ENCODE measurements at regions not wholly inside any gene's neighbourhood (a gene's known extent, or its start where the extent isn't known, plus 50 kb on each side); places are given as distances from the start of the nearest gene placed in this dataset.

DNA sequence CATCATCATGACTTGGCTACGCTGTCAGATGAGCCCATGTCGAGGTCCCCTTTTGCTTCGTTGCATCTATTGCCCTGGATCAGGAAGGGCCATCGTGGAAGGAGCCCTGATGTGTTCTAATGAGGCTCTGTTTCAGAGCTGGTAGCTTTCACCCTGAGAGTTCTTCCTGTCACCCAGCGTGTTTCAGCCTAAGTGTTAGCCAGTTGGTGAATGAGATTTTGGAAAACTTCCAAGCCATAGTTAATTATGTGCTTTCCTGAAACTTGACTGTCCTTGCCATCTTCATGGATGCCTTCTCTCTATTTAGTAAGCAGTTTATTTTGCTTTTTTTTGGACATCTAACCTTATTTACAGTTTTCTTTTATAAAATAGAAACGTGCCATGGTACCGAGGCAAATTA, 1695.4 kb upstream of the WWC1 start:
- no peaks in the 10 kb centered on the region for H3K9me3 Mint-ChIP-seq
- H3K27ac Mint-ChIP-seq, result no peak overlapping the region
- Histone ChIP-seq H3K36me3 (ENCODE audit: control insufficient read depth, insufficient read depth, low read length) (no peaks in the 10 kb centered on the region), H3K4me3 (ENCODE audit: low read length) (no peak overlapping the region), H3K9me3 (ENCODE audit: control insufficient read depth, low read length) (no peaks in the 10 kb centered on the region), H3K9ac (ENCODE audit: extremely low read depth, low read length, poor library complexity, severe bottlenecking) (no peak overlapping the region), H3K27ac (ENCODE audit: low read depth, low read length) (no peak overlapping the region), H3K4me1 (ENCODE audit: control insufficient read depth, insufficient read depth, low read length) (peaks cover 12% of the 10 kb centered on the region), H3K27me3 (ENCODE audit: control insufficient read depth, insufficient read depth, low read length, poor library complexity, severe bottlenecking) (no peaks in the 10 kb centered on the region)
- 90 to 95% methylated on average over 5 to 7 of the region's 7 CpGs for WGBS, 2 experiments (ENCODE audit: insufficient coverage in 1 of 2, insufficient read length in 1 of 2)
- H3K4me3 Mint-ChIP-seq, result no peak overlapping the region
- no peak for DNase-seq
- TF ChIP-seq, protein P1, sequence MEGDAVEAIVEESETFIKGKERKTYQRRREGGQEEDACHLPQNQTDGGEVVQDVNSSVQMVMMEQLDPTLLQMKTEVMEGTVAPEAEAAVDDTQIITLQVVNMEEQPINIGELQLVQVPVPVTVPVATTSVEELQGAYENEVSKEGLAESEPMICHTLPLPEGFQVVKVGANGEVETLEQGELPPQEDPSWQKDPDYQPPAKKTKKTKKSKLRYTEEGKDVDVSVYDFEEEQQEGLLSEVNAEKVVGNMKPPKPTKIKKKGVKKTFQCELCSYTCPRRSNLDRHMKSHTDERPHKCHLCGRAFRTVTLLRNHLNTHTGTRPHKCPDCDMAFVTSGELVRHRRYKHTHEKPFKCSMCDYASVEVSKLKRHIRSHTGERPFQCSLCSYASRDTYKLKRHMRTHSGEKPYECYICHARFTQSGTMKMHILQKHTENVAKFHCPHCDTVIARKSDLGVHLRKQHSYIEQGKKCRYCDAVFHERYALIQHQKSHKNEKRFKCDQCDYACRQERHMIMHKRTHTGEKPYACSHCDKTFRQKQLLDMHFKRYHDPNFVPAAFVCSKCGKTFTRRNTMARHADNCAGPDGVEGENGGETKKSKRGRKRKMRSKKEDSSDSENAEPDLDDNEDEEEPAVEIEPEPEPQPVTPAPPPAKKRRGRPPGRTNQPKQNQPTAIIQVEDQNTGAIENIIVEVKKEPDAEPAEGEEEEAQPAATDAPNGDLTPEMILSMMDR (conservative IDR thresholded peaks at IDR 0.05), result no peak
- H3K4me1 Mint-ChIP-seq, result peaks cover 27% of the 10 kb centered on the region
- no peaks in the 10 kb centered on the region for H3K27me3 Mint-ChIP-seq (ENCODE audit: insufficient read depth)
- H3K36me3 Mint-ChIP-seq (ENCODE audit: low read depth), result no peaks in the 10 kb centered on the region

GRCh38 chr5:166602271-166602670, 1689.2 kb upstream of the WWC1 start:
- TF ChIP-seq, protein P1 (conservative IDR thresholded peaks at IDR 0.05), result no peak
- 97% methylated on average over 2 of the region's 2 CpGs; no CpG with 5 or more reads in 1 of the 2 experiments for WGBS, 2 experiments (ENCODE audit: insufficient coverage in 1 of 2, insufficient read length in 1 of 2)
- Mint-ChIP-seq H3K27ac (no peak overlapping the region), H3K9me3 (no peaks in the 10 kb centered on the region), H3K4me1 (peaks cover 4% of the 10 kb centered on the region), H3K4me3 (no peak overlapping the region), H3K36me3 (ENCODE audit: low read depth) (no peaks in the 10 kb centered on the region), H3K27me3 (ENCODE audit: insufficient read depth) (no peaks in the 10 kb centered on the region)
- H3K36me3 ChIP-seq (ENCODE audit: control insufficient read depth, insufficient read depth, low read length), result no peaks in the 10 kb centered on the region
- H3K9me3 ChIP-seq (ENCODE audit: control insufficient read depth, low read length), result no peaks in the 10 kb centered on the region
- no peaks in the 10 kb centered on the region for H3K4me1 ChIP-seq (ENCODE audit: control insufficient read depth, insufficient read depth, low read length)
- no peak overlapping the region for H3K9ac ChIP-seq (ENCODE audit: extremely low read depth, low read length, poor library complexity, severe bottlenecking)
- H3K4me3 ChIP-seq (ENCODE audit: low read length), result no peak overlapping the region
- no peak for DNase-seq
- no peaks in the 10 kb centered on the region for H3K27me3 ChIP-seq (ENCODE audit: control insufficient read depth, insufficient read depth, low read length, poor library complexity, severe bottlenecking)
- no peak overlapping the region for H3K27ac ChIP-seq (ENCODE audit: low read depth, low read length)

DNA sequence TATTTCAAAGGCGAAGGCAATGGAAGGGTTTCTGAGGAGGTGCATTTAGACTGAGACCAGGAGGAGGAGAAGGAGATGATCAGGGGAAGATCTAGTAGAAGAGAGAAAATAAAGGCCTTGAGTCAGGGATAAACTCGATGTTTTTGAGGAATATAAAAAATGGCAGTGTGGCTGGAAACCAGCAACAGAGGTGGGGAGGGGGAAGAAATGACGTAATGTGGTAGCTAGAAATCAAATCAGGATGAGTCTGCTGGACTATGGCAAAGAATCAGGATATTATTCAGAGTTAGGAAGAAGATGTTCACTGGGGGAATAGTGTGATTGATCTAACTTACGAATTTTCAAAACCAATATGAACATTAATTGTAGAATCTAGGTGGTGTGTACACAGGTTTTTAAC, 1673.9 kb upstream of the WWC1 start:
- Histone ChIP-seq H3K9me3 (ENCODE audit: control insufficient read depth, low read length) (no peaks in the 10 kb centered on the region), H3K27ac (ENCODE audit: low read depth, low read length) (no peak overlapping the region), H3K4me1 (ENCODE audit: control insufficient read depth, insufficient read depth, low read length) (peaks cover 3% of the 10 kb centered on the region), H3K27me3 (ENCODE audit: control insufficient read depth, insufficient read depth, low read length, poor library complexity, severe bottlenecking) (no peaks in the 10 kb centered on the region), H3K9ac (ENCODE audit: extremely low read depth, low read length, poor library complexity, severe bottlenecking) (no peak overlapping the region), H3K4me3 (ENCODE audit: low read length) (no peak overlapping the region), H3K36me3 (ENCODE audit: control insufficient read depth, insufficient read depth, low read length) (no peaks in the 10 kb centered on the region)
- WGBS, 2 experiments (ENCODE audit: insufficient coverage in 1 of 2, insufficient read length in 1 of 2), result 92 to 95% methylated on average over 3 to 4 of the region's 4 CpGs
- H3K4me1 Mint-ChIP-seq, result peaks cover 16% of the 10 kb centered on the region
- H3K27ac Mint-ChIP-seq, result no peak overlapping the region
- H3K9me3 Mint-ChIP-seq, result no peaks in the 10 kb centered on the region
- TF ChIP-seq, protein P1 (conservative IDR thresholded peaks at IDR 0.05), result no peak
- H3K4me3 Mint-ChIP-seq, result no peak overlapping the region
- DNase-seq, result no peak
- no peaks in the 10 kb centered on the region for H3K27me3 Mint-ChIP-seq (ENCODE audit: insufficient read depth)
- no peaks in the 10 kb centered on the region for H3K36me3 Mint-ChIP-seq (ENCODE audit: low read depth)

Measured in endodermal cell (in vitro differentiated cells).